Astrocyte (in vitro differentiated cells and primary cell): ENCODE measurements at regions not wholly inside any gene's neighbourhood (a gene's known extent, or its start where the extent isn't known, plus 50 kb on each side); places are given as distances from the start of the nearest gene placed in this dataset.
A peak's percentile ranks its signal among the peaks of the same experiment; 100 is the strongest.
"Not testable (repeated sequence)": the region's sequence is repeated elsewhere in the genome, so short reads cannot be mapped to it uniquely, and the experiment has no call there.

Source experiments
- DNase-seq: peaks from one replicate; pipeline ENCODE4 v3.0.0-alpha.2; 2010; ENCODE audit warnings: low read depth
- FAIRE-seq: peaks from 2 replicates; lab custom pipeline; 2011; peaks lifted over from hg19 to GRCh38; lab: Jason Lieb, UNC
- H2AFZ ChIP-seq: 2 replicates; pipeline ENCODE4 v1.6.0; 2012; ENCODE audit warnings: low read depth, low read length, inconsistent platforms
- H3K27ac ChIP-seq: 2 replicates; pipeline ENCODE4 v1.5.1; 2011; ENCODE audit warnings: low read depth, low read length, inconsistent platforms
- H3K27me3 ChIP-seq: 2 replicates; pipeline ENCODE4 v1.6.0; 2011; ENCODE audit warnings: low read length, inconsistent platforms; ENCODE audit not compliant: insufficient read depth
- H3K36me3 ChIP-seq: 2 replicates; pipeline ENCODE4 v1.5.1; 2011; ENCODE audit warnings: low read length, inconsistent platforms; ENCODE audit not compliant: insufficient read depth
- H3K4me1 ChIP-seq: 2 replicates; pipeline ENCODE4 v1.5.1; 2011; ENCODE audit warnings: low read length, inconsistent platforms; ENCODE audit not compliant: insufficient read depth
- H3K4me2 ChIP-seq: 2 replicates; pipeline ENCODE4 v1.6.0; 2012; ENCODE audit warnings: low read length, inconsistent platforms
- H3K4me3 ChIP-seq: 2 replicates; pipeline ENCODE4 v1.5.1; 2011; ENCODE audit warnings: low read depth, mild to moderate bottlenecking, low read length, inconsistent platforms; ENCODE audit not compliant: insufficient read depth
- H3K79me2 ChIP-seq: 2 replicates; pipeline ENCODE4 v1.6.0; 2012; ENCODE audit warnings: mild to moderate bottlenecking, low read length, inconsistent platforms; ENCODE audit not compliant: insufficient read depth
- H3K9ac ChIP-seq: 2 replicates; pipeline ENCODE4 v1.6.0; 2012; ENCODE audit warnings: mild to moderate bottlenecking, low read length, inconsistent platforms
- H3K9me3 ChIP-seq: 2 replicates; pipeline ENCODE4 v1.5.1; 2012; ENCODE audit warnings: low read depth, mild to moderate bottlenecking, low read length, inconsistent platforms; ENCODE audit not compliant: insufficient read depth
- H4K20me1 ChIP-seq: 2 replicates; pipeline ENCODE4 v1.6.0; 2012; ENCODE audit warnings: low read length, inconsistent platforms; ENCODE audit not compliant: insufficient read depth
- H3K27ac Mint-ChIP-seq: one replicate; pipeline ENCODE4 v1.8.0; 2021; ENCODE audit warnings: mild to moderate bottlenecking, mixed read lengths; ENCODE audit not compliant: unreplicated experiment
- H3K27me3 Mint-ChIP-seq: one replicate; pipeline ENCODE4 v1.8.0; 2021; ENCODE audit warnings: low read depth, mixed read lengths; ENCODE audit not compliant: unreplicated experiment
- H3K36me3 Mint-ChIP-seq: one replicate; pipeline ENCODE4 v1.8.0; 2021; ENCODE audit warnings: low read depth, mixed read lengths; ENCODE audit not compliant: unreplicated experiment
- H3K4me1 Mint-ChIP-seq: one replicate; pipeline ENCODE4 v1.8.0; 2021; ENCODE audit warnings: low read depth, mixed read lengths; ENCODE audit not compliant: unreplicated experiment
- H3K4me3 Mint-ChIP-seq: one replicate; pipeline ENCODE4 v1.8.0; 2021; ENCODE audit warnings: mild to moderate bottlenecking, moderate library complexity, mixed read lengths; ENCODE audit not compliant: unreplicated experiment
- H3K9me3 Mint-ChIP-seq: one replicate; pipeline ENCODE4 v1.8.0; 2021; ENCODE audit warnings: mild to moderate bottlenecking, mixed read lengths; ENCODE audit not compliant: unreplicated experiment
- CTCF ChIP-seq: IDR thresholded peaks from 2 replicates; pipeline ENCODE4 v1.5.1; 2011; ENCODE audit warnings: low read depth, mild to moderate bottlenecking, inconsistent platforms, low read length, moderate library complexity; ENCODE audit not compliant: insufficient read depth
- EZH2 ChIP-seq: IDR thresholded peaks from 2 replicates; pipeline ENCODE4 v1.6.1; 2012; ENCODE audit warnings: mild to moderate bottlenecking, low read length, inconsistent platforms; ENCODE audit not compliant: insufficient read depth

DNA sequence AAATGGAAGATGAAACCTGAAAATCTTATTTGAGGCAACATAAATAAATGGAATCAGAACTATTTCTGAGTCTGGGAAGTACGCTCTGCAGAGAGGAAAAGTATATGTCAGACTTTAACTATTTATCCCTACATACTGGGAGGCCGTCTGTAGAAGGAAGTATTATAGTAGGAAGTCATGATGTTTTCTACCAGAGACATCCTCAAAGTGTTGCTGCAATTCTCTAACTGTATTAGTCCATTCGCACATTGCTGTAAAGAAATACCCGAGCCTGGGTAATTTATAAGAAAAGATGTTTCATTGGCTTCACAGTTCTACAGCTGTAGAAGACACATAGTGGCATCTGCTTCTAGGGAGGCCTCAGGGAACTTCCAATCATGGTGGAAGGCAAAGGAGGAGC is 88.7 kb upstream of the TBL1X start:
- no peak overlapping the region for H3K4me3 ChIP-seq
- Mint-ChIP-seq H3K36me3 (no peaks in the 10 kb centered on the region), H3K4me3 (no peak overlapping the region), H3K27ac (no peak overlapping the region), H3K4me1 (peaks cover 5% of the 10 kb centered on the region), H3K27me3 (peaks cover 6% of the 10 kb centered on the region), H3K9me3 (no peaks in the 10 kb centered on the region)
- H3K27me3 ChIP-seq = peaks cover 6% of the 10 kb centered on the region
- no peak for DNase-seq
- no peak overlapping the region for H3K9ac ChIP-seq
- H3K9me3 ChIP-seq = no peaks in the 10 kb centered on the region
- no peaks in the 10 kb centered on the region for H4K20me1 ChIP-seq
- H3K36me3 ChIP-seq = no peaks in the 10 kb centered on the region
- no peak overlapping the region for H3K27ac ChIP-seq
- TF ChIP-seq CTCF (no peak), EZH2 (no peak)
- H2AFZ ChIP-seq = no peak overlapping the region
- no peaks in the 10 kb centered on the region for H3K79me2 ChIP-seq
- H3K4me2 ChIP-seq = no peak overlapping the region
- no peak for FAIRE-seq
- no peaks in the 10 kb centered on the region for H3K4me1 ChIP-seq

DNA sequence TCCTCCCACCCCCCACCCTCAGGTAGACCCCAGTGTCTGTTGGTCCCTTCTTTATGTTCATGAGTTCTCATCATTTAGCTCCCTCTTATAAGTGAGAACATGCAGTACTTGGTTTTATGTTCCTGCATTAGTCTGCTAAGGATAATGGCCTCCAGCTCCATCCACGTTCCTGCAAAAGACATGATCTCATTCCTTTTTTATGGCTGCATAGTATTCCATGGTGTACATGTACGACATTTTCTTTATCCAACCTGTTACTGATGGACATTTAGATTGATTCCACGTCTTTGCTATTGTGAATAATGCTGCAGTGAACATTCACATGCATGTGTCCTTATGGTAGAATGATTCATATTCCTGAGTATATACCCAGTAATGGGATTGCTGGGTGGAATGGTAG is 87.6 kb upstream of the TBL1X start:
- H2AFZ ChIP-seq, H3K27me3 ChIP-seq, H3K36me3 ChIP-seq, H3K4me1 ChIP-seq, H3K9me3 Mint-ChIP-seq, H3K27me3 Mint-ChIP-seq, H3K9me3 ChIP-seq, H3K4me1 Mint-ChIP-seq, H3K79me2 ChIP-seq, H3K27ac ChIP-seq, H4K20me1 ChIP-seq, H3K9ac ChIP-seq, H3K27ac Mint-ChIP-seq, H3K4me3 ChIP-seq, H3K36me3 Mint-ChIP-seq, DNase-seq, H3K4me2 ChIP-seq, H3K4me3 Mint-ChIP-seq: not testable (repeated sequence)
- FAIRE-seq = peak; percentile 43

- Mint-ChIP-seq H3K4me1 (peaks cover 5% of the 10 kb centered on the region), H3K27me3 (no peaks in the 10 kb centered on the region), H3K4me3 (no peak overlapping the region), H3K27ac (no peak overlapping the region), H3K36me3 (no peaks in the 10 kb centered on the region), H3K9me3 (no peaks in the 10 kb centered on the region)
- no peak overlapping the region for H3K4me2 ChIP-seq
- DNase-seq (peak; percentile 24), FAIRE-seq (no peak)
- H3K9ac ChIP-seq = no peak overlapping the region
- H3K4me3 ChIP-seq = no peak overlapping the region
- no peaks in the 10 kb centered on the region for H3K9me3 ChIP-seq
- no peak for TF ChIP-seq CTCF
- TF ChIP-seq EZH2 = no peak
- H3K79me2 ChIP-seq = no peaks in the 10 kb centered on the region
- no peaks in the 10 kb centered on the region for H3K36me3 ChIP-seq
- no peak overlapping the region for H3K27ac ChIP-seq
- H4K20me1 ChIP-seq = no peaks in the 10 kb centered on the region
- H3K4me1 ChIP-seq = no peaks in the 10 kb centered on the region
- H2AFZ ChIP-seq = no peak overlapping the region
- H3K27me3 ChIP-seq = peaks cover 6% of the 10 kb centered on the region
These were observed 85.7 kb upstream of the TBL1X start for GRCh38 chrX:9378980-9379696.
